Erythroblast (primary cell): ENCODE measurements at regions not wholly inside any gene's neighbourhood (a gene's known extent, or its start where the extent isn't known, plus 50 kb on each side); places are given as distances from the start of the nearest gene placed in this dataset.

Experiments used
- GATA1 ChIP-seq: IDR thresholded peaks from 2 replicates; pipeline ENCODE4 v1.6.1; 2011; ENCODE audit warnings: low read depth, mild to moderate bottlenecking, control low read depth, low read length, moderate library complexity
- POLR2A ChIP-seq: IDR thresholded peaks from 2 replicates; pipeline ENCODE4 v1.6.1; 2011; ENCODE audit warnings: mild to moderate bottlenecking, low read length

- TF ChIP-seq POLR2A: no peak
- no peak for TF ChIP-seq GATA1
Measured at GRCh38 chr14:61188978-61189808, 91.9 kb downstream of the TMEM30B start.
